A549 (cell line): ENCODE measurements at regions not wholly inside any gene's neighbourhood (a gene's known extent, or its start where the extent isn't known, plus 50 kb on each side); places are given as distances from the start of the nearest gene placed in this dataset.

Experiments
- BHLHE40 ChIP-seq: IDR thresholded peaks from 2 replicates; pipeline ENCODE4 v1.6.1; 2012; ENCODE audit warnings: low read depth, low read length, inconsistent platforms
- EP300 ChIP-seq, 2 experiments: fragments of >200 bp; sonication (Bioruptor Twin); formaldehyde crosslinking; IDR thresholded peaks; 2 replicates in 1 of 2; 3 replicates in 1 of 2; pipeline ENCODE4 v1.6.1; 2016 to 2017
- HMGXB4 ChIP-seq: fragments of 250-450 bp; sonication (Bioruptor Pico); IDR thresholded peaks from 2 replicates; pipeline ENCODE4 v1.5.0; 2021; ENCODE audit warnings: mild to moderate bottlenecking, moderate library complexity, borderline replicate concordance
- MAFK ChIP-seq: fragments of 450-650 bp; IDR thresholded peaks from 2 replicates; pipeline ENCODE4 v1.6.1; 2014; ENCODE audit not compliant: partially characterized antibody
- NFE2L2 ChIP-seq: fragments of 150-350 bp; conservative IDR thresholded peaks from 2 replicates; pipeline ENCODE4 v1.6.1; 2014; ENCODE audit warnings: low read length
- POLR2A ChIP-seq: IDR thresholded peaks from 2 replicates; pipeline ENCODE4 v1.6.1; 2012; ENCODE audit warnings: mild to moderate bottlenecking, low read length
- RAD21 ChIP-seq, 2 experiments: fragments of >200 bp in 1 of 2; sonication (Bioruptor Twin) in 1 of 2; formaldehyde crosslinking in 1 of 2; IDR thresholded peaks in 1 of 2; conservative IDR thresholded peaks in 1 of 2; 2 replicates in 1 of 2; 3 replicates in 1 of 2; pipeline ENCODE4 v1.6.1; 2012 to 2018; ENCODE audit warnings: inconsistent platforms in 1 of 2
- RFX5 ChIP-seq: fragments of 450-650 bp; IDR thresholded peaks from 2 replicates; pipeline ENCODE4 v1.7.1; 2014; ENCODE audit warnings: antibody characterized with exemption, mild to moderate bottlenecking, moderate library complexity
- ZFP36 ChIP-seq: fragments of 450-650 bp; IDR thresholded peaks from 2 replicates; pipeline ENCODE4 v1.6.1; 2014; ENCODE audit warnings: borderline replicate concordance; ENCODE audit not compliant: partially characterized antibody
- TF ChIP-seq, protein P1 (sequence below): fragments of >200 bp; sonication (Bioruptor Twin); formaldehyde crosslinking; IDR thresholded peaks from 3 replicates; pipeline ENCODE4 v1.5.1; 2016

DNA sequence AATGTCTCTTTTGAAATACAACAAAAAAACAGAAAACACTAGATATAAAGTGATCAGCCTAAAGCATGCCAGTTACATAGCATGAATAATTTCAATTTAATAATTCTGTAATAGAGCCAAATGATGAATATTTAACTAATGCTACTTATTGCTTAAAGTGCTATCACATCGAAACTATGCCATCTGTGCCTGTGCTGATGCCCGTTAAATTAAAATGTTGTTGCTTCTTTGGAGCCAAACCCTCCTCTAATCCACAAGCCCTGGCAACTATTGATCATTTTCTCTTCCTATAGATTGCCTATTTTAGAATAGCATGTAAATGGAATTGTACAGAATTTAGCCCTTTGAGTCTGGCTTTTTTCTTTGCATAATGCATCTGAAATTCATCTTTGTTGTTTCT lies 356.2 kb downstream of the CHSY3 start:
- TF ChIP-seq, protein P1, sequence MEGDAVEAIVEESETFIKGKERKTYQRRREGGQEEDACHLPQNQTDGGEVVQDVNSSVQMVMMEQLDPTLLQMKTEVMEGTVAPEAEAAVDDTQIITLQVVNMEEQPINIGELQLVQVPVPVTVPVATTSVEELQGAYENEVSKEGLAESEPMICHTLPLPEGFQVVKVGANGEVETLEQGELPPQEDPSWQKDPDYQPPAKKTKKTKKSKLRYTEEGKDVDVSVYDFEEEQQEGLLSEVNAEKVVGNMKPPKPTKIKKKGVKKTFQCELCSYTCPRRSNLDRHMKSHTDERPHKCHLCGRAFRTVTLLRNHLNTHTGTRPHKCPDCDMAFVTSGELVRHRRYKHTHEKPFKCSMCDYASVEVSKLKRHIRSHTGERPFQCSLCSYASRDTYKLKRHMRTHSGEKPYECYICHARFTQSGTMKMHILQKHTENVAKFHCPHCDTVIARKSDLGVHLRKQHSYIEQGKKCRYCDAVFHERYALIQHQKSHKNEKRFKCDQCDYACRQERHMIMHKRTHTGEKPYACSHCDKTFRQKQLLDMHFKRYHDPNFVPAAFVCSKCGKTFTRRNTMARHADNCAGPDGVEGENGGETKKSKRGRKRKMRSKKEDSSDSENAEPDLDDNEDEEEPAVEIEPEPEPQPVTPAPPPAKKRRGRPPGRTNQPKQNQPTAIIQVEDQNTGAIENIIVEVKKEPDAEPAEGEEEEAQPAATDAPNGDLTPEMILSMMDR = no peak
- TF ChIP-seq MAFK (no peak), POLR2A (no peak), NFE2L2 (no peak), RAD21 (conservative IDR thresholded peaks at IDR 0.05 in 1 of 2, IDR thresholded peaks at IDR 0.05 in 1 of 2) (no peak), HMGXB4 (no peak), BHLHE40 (no peak), ZFP36 (no peak), EP300 (IDR thresholded peaks at IDR 0.05) (no peak), RFX5 (no peak)
